HG02759 (cell line): ENCODE measurements at regions not wholly inside any gene's neighbourhood (a gene's known extent, or its start where the extent isn't known, plus 50 kb on each side); places are given as distances from the start of the nearest gene placed in this dataset.

Source experiments
- ATAC-seq: cut with Tn5 transposase; IDR thresholded peaks from one replicate; pipeline ENCODE4 v1.9.1; 2021; ENCODE audit warnings: mild to moderate bottlenecking, moderate library complexity; ENCODE audit not compliant: unreplicated experiment

DNA sequence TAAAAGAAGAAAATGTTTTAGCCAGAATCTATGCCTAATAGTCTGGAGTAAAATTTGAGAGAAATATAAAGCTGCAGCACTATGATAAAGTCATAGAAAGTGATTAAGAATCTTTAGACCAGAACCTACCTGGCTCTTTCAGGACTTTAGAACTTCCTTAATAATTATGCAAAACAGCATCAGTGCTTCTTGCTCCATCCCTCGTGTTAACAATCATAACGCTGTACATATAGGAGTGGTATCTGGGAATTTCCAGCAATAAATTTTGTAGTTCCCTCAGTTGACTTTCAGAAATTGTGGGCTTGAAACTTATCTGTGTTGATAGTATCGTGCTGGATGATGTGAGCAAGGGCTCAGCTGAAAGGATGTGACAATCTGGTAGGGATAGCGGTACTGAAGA lies 102.1 kb upstream of the RASGEF1B start:
- ATAC-seq: no peak

DNA sequence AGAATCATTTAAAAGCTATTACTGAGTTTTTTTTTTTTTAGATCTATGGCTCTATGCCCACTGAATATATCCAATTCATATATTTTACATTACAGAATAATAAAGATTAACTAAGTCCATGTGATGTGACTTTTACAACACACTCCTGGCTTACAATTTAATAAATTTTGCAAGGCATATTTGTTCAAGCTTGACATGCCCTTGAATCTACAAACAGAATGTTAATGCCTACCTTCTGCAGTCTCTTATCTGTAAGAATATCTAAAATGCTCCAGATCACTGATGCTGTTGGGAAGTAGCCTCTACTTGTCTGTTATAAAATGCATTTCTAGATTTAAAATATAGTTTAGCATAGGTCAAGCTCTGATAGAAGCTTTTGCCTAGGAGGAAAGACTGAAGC lies 100.7 kb upstream of the RASGEF1B start:
- ATAC-seq: no peak

DNA sequence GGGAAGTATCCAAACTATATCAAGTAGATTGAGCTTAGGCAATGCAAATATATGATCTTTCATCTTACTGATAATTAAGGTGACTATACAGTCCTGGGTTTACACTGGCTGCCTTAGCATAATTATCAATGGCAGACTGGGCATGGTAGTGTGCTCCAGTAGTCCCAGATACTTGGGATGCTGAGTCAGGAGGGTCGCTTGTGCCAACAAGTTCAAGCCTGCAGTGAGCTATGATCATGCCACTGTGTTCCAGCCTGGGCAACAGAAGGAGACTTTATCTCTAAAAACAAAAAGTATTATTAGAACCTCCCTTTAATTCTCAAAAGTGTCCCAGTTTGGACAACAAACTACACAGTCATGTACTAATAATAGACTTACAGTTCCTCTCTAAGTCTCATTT lies 99.4 kb upstream of the RASGEF1B start:
- no peak for ATAC-seq

DNA sequence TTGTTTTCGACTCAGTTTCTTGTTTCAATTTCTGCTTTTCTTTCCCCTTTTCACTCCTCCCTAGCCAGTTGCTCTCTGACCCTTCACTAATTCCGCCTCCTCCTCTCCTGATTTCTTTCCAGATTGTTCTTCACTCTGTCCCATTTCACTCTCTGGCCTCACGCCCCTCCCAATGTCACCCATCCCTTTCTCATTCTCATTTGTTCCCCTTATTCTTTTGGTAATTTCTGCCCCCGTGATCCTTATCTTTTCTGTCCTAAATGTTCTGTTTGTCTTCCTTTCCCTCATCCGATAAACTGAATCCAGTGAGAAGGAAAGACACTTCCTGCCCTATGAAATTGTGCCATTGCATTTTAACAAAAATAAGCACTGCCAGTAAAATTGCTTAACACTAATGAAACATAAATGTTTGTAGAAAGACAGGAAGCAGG lies 94.5 kb upstream of the RASGEF1B start:
- no peak for ATAC-seq

DNA sequence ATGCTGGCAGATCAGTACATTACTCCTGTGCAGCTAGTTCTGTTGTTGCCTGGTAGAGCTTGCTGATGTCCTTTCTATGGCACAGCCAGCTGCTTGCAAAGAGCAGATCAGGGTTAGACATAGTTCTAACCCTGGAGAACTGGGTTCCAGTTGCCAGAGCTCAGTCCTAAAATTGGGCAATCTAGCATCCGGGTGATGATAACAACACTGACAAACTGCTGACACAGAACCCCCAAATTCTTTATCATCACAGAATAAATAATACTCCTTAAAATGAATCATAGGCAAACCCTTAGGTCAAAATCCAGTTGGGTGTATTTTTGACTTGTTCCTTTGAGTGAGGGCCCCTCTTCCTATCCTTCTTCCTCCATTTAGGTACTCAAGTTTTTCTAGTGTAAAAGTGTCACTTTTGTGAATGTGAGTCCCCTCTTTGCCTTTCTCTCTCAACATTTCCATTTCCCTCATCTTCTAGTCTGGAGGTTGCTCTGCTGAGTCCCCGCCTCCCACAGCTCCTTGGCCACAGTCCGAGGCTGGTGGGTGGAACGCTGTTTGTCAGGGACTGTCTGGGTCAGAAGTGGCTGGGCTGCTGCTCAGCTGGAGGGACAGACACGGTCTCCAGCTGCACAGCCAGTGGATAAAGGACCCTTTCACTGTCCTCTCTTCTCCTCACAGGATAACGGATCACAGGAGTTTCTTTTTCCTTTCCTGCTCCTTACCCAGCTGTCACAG lies 93.6 kb upstream of the RASGEF1B start:
- ATAC-seq: peak; percentile 31

DNA sequence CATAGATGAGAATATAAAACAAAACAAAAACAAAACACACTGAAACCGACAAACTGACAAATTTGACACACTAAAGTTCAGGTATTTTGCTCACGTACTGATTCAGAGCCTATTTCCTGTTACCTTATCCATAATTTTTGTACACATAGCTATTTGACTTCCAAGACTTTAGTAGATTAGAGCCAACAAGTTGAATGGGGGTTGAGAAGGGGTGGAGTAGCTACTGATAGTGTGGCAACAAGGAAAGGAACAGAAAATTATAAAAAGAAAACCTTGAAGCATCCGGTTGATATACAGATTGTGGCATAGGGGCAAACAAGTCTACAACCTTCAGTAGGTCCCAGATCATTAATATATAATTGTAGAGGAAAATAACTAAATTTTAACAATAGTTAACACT lies 92.3 kb upstream of the RASGEF1B start:
- no peak for ATAC-seq

DNA sequence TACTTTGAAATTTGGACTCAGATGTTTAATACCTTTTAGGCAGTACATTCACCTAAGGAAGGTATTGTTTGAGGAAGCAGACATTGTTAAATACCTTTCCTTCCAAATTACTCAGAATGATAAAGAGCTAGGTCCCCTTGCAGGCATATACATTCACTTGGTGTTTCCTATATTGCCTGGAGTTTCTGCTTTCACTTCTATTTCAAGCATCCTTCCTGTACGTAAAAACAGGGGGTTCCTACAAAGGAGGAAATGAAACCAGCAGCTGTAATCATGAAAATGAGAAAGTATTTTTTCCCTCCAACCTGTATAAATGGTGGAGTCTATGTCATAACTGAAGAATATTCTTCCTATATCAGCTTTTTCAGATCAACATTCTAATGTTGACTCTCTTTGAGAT lies 90.4 kb upstream of the RASGEF1B start:
- peak; percentile 93 for ATAC-seq

DNA sequence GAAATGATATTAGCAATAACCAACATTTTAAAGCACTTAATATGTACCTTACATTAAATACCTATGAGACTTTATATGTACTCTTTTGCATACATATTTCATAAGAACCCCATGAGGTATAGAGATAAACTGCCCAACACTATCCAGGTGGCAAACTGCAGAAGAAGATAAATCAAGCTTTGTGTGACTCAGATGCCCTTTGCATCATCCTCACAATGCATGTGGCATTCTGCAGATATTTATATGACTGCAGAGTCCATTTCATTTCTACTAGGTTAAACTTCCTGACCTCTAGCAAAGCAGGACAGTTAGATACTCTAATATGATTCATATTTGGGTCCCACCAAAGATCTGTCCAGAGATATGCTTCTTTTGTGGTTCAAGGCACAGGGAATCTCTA lies 85.6 kb upstream of the RASGEF1B start:
- no peak for ATAC-seq

DNA sequence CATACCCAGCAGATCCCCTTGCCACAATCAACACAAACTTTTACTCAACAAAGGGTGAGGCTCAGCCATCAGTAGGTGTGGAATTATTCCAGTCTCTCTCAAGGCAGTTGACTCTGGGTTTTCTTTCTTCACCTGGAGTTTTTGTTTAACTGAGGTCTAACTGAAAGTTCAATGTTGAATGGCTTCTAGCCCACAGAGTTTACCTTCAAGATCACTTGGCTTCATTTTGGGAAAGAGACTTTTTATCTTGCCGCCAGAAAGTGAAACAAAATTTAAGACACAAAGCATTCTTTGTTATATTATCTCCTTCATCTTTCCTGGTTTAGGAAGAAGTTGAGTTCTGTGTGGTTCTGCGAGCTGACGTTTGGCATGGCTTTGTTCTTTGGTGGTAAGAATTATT lies 83.8 kb upstream of the RASGEF1B start:
- ATAC-seq: no peak

DNA sequence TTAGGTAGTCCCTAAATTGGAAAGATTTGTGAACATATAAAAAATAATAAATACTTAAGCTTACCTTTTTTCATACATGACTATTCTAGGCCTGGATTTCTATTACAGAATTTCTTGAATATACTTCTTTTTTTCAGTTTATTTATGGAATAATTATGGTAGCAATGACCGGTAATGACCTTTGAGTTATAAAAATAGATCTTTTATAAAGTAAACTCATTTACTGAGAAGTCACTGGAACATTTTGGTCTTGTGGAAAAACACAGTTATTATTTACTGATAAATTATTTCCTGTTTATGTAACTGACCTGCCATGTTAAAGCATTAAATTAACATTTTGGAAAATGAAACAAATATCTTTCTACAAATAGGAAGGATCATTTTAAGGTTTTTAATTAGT lies 80.4 kb upstream of the RASGEF1B start:
- ATAC-seq: no peak

DNA sequence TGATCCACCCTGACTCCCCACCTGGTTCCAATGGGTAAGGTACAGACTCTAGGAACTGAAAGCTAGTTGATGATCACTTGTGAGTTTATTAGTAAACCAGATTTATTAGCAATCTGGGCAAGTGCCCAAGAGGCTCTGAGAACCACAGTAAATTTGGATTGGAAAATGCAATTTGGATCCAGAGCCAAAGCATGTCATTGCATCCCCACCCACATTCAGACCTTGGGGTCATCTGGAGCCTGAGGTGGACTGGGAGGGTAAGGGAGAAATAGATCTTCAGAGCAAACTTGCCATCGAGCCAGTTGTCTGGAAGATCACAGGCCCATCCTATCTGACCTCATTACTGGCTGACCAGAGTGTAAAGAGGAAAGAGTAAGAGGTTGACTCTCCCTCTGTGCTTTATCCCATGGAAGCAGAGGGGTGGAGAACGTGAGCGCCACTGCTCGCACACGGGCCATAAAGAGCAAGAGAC lies 78.7 kb upstream of the RASGEF1B start:
- ATAC-seq: no peak

DNA sequence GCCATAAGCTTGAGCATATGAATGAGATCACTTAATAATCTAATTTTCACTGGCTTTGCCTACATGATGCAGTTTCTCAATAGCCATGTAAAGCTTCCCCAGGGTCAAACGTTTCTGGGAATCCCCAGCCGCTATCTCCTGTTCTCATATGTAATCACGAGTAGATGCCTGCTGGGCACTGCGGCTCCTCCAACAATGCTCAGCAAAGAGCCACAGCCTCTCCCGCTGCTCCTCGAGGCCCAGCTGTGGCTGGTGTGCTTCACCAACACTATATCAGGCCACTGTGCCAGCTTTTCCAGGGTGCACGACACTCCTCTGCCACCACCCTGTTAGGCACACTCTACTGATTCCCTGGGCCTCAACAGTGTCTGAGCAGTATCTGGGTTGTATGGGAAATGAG lies 78.3 kb upstream of the RASGEF1B start:
- no peak for ATAC-seq

DNA sequence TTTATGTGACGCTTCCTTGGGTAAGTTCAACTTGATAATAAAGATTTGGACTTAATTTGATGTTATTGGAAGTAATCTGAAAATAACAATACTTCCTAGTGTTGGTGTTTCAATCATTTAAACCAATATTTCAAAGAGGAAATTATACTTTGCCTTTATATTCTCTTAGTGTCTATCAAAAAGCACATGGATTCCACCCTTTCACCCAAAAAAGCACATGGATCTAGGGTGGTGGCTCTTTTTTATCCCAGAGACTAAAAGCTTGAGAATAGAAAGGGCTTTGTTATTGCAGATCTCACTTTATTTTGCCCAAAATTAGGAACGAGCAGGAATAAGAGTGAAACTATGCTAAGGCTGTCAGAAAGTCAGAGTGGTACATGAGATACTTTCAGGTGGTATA lies 75.1 kb upstream of the RASGEF1B start:
- ATAC-seq: no peak

DNA sequence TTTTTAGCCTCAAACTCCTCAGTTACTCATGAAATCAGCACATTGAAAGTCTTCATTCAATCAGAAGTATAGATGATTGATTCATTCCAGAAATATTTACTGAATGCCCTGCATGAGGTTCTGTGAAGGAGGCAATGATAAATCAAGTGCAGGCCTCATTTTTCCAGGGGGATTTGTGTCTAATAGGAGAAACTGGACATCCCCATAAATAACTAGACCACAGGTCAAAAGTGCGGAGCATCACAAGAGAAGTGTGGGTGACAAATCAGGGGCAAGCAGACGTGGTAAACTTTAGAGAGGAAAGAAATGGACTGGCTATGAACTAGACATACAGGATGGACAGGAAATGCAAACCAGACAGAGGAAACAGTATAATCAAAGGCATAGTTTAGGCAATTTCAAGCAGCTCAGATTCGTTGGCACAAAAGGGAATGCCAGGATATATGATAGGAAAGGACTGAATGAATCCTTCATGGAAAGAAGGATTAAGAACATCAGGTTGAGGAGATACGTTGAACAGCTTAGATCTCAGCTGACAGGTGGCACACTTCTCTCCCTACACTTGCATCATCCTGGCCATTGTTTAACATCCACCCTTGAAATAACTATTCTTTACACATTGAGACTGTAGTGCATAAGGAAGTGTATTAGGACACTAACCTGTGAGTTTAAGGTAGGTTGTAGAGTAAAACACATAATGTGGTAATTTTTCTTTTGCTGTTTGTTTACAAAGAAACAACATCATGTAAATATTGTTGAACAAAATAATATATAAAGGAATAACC lies 69.6 kb upstream of the RASGEF1B start:
- no peak for ATAC-seq

DNA sequence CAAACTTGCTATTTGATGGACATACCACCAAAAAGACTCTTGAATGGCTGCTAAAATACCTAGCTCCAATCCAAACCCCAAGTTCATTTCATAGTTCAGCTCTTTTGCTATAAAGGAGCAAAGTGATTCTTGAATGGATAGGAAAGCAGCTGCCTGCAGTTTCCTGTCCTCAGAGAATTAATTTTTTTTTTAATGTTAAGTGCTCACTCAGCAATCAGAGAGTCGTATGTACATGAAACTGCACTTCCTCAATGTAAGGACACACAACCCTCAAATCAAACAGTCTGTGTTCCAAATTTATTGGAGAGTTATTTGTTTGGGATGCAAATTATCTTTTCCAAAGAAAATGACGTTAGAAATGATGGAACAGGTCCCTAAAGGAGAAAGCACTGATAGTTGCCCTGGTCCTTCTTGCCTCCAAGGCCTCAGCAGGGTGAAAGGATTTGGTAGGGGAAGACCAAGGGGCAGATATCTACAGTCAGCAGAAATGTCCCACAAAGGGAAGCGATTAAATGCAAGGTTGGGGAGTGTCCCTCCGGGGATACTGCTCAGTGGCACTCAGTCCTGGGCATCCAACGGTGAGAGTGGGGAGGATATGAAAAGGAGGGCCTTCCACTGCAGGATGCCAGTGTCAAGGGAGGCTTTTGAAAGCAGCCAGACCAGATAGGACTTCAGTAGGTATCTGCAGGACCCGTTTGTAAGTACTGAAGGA lies 67.2 kb upstream of the RASGEF1B start:
- no peak for ATAC-seq

DNA sequence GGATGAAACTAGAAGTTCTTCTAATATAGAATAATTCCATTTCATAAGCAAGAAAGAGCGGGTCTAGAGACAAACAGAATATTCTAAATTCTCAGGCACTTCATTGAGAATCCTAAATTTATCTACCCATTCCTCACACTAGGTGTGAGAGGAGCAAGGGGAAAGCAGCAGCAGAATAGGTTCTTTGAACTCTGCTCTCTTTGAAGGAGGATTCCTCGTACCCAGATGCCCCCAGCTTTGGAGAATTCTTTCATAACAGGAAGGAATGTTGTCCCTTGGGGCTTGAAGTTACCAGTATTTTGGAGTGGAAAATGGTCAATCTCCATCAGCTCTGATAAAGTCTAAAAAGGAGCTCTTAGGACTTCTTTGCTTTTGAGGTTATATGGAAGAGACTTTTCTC lies 59.7 kb upstream of the RASGEF1B start:
- no peak for ATAC-seq

DNA sequence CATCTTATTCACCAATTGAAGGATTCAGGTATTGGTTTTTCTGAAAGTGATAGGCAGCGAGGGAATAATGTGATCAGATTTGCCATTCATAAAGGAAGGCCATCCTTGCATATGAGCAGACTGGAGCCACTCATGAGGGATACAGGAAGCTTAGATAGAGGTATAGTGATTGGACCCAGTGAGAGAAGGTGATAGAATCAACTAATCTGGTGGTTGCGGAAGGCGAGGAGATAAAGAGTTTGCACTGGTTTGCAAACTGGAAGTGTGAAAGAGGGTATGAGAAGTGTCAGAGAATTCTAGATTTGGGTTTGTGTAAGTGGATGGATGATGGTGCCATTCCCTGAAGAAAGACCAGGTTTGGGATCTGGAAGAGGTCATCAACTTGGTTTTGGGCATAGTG lies 57.3 kb upstream of the RASGEF1B start:
- ATAC-seq: no peak

DNA sequence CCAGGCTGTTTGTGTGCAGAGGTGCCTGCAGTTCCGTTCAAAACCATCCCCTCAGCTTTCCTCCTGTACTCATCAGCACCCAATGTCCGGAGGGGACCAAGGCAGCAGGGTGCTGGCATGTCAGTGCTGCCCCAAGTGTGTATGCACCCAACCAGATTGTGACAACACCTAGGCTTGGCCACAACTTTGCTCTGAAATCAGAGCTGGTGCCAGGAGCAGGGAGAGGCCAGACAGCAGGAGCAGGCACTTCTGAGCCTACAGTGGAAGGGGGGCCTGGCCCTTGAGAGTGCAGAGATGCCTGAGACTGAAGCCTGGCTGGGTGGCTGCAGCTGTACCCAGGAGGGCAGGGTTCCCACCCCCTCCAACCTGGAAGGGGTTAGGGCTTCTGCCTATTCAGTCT lies 56.5 kb upstream of the RASGEF1B start:
- ATAC-seq: no peak

DNA sequence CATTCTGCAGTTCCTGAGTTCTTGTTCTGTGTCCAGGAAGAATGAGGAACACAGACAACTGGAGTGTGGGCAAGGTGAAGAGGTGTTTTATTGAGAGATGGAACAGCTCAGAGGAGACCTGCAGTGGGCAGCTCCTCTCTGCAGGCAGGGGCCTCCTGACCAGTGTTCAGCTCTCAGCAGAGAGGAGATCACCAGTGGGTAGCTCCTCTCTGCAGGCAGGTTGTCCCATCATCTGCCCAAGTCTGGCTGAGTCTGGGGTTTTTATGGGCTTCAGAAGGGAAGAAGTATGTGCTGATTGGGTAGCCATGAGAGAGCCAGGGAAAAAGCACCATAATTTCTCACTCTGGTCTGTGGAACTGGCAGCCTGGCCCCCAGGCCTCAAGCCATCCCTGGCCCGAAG lies 56.0 kb upstream of the RASGEF1B start:
- no peak for ATAC-seq

DNA sequence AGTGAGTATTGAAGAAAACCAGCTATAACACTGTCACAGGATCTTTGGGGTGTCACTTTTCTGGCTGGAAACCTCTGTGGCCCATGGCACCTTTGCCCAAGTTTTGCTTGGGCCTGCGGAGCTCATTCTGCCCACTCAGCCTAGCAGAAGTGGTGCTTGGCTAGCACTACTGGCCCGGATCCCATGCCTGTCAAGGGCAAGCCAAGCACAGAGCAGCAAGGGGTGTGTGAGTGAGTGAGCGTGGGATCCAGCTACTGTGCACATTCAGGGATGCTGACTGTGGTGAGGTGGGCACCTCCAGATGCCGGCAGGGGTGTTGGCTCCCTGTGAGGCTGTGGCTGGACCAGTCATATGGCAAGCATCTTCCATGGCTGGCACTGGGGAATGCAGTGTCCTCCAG lies 55.4 kb upstream of the RASGEF1B start:
- ATAC-seq: no peak

DNA sequence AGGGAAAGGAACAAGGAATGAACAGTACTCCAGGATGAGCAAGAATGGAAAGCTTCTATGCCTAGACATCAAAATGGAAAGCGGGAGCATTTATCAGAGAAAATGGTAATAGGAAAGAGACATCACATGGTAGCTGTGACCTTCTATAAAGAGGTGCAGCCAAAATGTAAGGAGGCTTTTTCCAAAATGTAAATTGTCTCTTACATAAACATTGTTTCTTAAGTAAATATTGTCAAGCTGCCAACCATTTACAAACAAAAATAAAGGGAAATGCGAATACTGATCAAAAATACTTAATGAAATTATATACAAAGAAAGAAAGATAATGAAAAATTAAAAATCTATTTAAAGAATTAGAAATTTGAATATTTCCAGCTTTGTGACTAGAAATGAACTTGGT lies 55.0 kb upstream of the RASGEF1B start:
- no peak for ATAC-seq
